SK-N-SH treated with all-trans-retinoic acid at 6 μM for 48 hours (cell line): ENCODE measurements at regions not wholly inside any gene's neighbourhood (a gene's known extent, or its start where the extent isn't known, plus 50 kb on each side); places are given as distances from the start of the nearest gene placed in this dataset.

Source experiments
- ATAC-seq: fragments of 200-7000 bp; cut with Tn5 transposase; 3 replicates; pipeline ENCODE4 v1.9.1; 2020; ENCODE audit warnings: mild to moderate bottlenecking, moderate library complexity
- ARNTL ChIP-seq: fragments of 450-650 bp; formaldehyde crosslinking; IDR thresholded peaks from 2 replicates; pipeline ENCODE4 v1.5.0; 2020; ENCODE audit warnings: low read depth, mild to moderate bottlenecking, moderate library complexity, borderline replicate concordance
- BACH2 ChIP-seq: fragments of 250-450 bp; sonication (Bioruptor Pico); IDR thresholded peaks from 2 replicates; pipeline ENCODE4 v1.9.0; 2021; ENCODE audit warnings: mild to moderate bottlenecking, borderline replicate concordance
- CSDC2 ChIP-seq: fragments of 250-450 bp; sonication (Bioruptor Pico); IDR thresholded peaks from 2 replicates; pipeline ENCODE4 v1.5.0; 2020; ENCODE audit warnings: mild to moderate bottlenecking, moderate library complexity
- ESRRG ChIP-seq: fragments of 250-450 bp; sonication (Bioruptor Pico); IDR thresholded peaks from 2 replicates; pipeline ENCODE4 v1.6.1; 2021; ENCODE audit warnings: mild to moderate bottlenecking
- ISL1 ChIP-seq: fragments of 250-450 bp; sonication (Bioruptor Pico); IDR thresholded peaks from 2 replicates; pipeline ENCODE4 v2.1.2; 2022; ENCODE audit warnings: mild to moderate bottlenecking, moderate library complexity
- OSR1 ChIP-seq: fragments of 250-450 bp; sonication (Bioruptor Pico); IDR thresholded peaks from 2 replicates; pipeline ENCODE4 v1.8.0; 2022; ENCODE audit warnings: moderate library complexity, mild to moderate bottlenecking, inconsistent platforms
- RARB ChIP-seq: fragments of 250-450 bp; sonication (Bioruptor Pico); IDR thresholded peaks from 2 replicates; pipeline ENCODE4 v1.8.0; 2021; ENCODE audit warnings: mild to moderate bottlenecking, moderate library complexity
- SNAI2 ChIP-seq: fragments of 250-450 bp; sonication (Bioruptor Pico); IDR thresholded peaks from 2 replicates; pipeline ENCODE4 v1.5.0; 2020; ENCODE audit warnings: mild to moderate bottlenecking, moderate library complexity
- TOX ChIP-seq: fragments of 250-450 bp; sonication (Bioruptor Pico); IDR thresholded peaks from 2 replicates; pipeline ENCODE4 v1.8.0; 2021; ENCODE audit warnings: mild to moderate bottlenecking, moderate library complexity, borderline replicate concordance
- TSHZ2 ChIP-seq: fragments of 250-450 bp; sonication (Bioruptor Pico); IDR thresholded peaks from 2 replicates; pipeline ENCODE4 v1.5.0; 2020; ENCODE audit warnings: mild to moderate bottlenecking, moderate library complexity
- ZC3H10 ChIP-seq: fragments of 250-450 bp; sonication (Bioruptor Pico); IDR thresholded peaks from 2 replicates; pipeline ENCODE4 v1.5.1; 2021; ENCODE audit warnings: mild to moderate bottlenecking, moderate library complexity
- ZFP3 ChIP-seq: fragments of 250-450 bp; sonication (Bioruptor Pico); IDR thresholded peaks from 2 replicates; pipeline ENCODE4 v1.5.0; 2020; ENCODE audit warnings: mild to moderate bottlenecking, moderate library complexity
- ZFP30 ChIP-seq: fragments of 450-650 bp; formaldehyde crosslinking; IDR thresholded peaks from 2 replicates; pipeline ENCODE4 v1.5.0; 2022; ENCODE audit warnings: mild to moderate bottlenecking, moderate library complexity
- ZNF565 ChIP-seq: fragments of 450-650 bp; formaldehyde crosslinking; conservative IDR thresholded peaks from 2 replicates; pipeline ENCODE4 v1.5.0; 2020; ENCODE audit warnings: low read depth, mild to moderate bottlenecking, moderate library complexity
- ZNF70 ChIP-seq: fragments of 450-650 bp; formaldehyde crosslinking; IDR thresholded peaks from 2 replicates; pipeline ENCODE4 v1.5.0; 2020; ENCODE audit warnings: mild to moderate bottlenecking, moderate library complexity
- ZNF8 ChIP-seq: fragments of 450-650 bp; formaldehyde crosslinking; IDR thresholded peaks from 2 replicates; pipeline ENCODE4 v1.5.0; 2020; ENCODE audit warnings: mild to moderate bottlenecking, moderate library complexity
- TF ChIP-seq, protein P1 (sequence below): fragments of 250-450 bp; sonication (Bioruptor Pico); IDR thresholded peaks from 2 replicates; pipeline ENCODE4 v1.5.1; 2020; ENCODE audit warnings: low read depth, mild to moderate bottlenecking, moderate library complexity
- TF ChIP-seq, protein P2 (sequence below): fragments of 250-450 bp; sonication (Bioruptor Pico); IDR thresholded peaks from 2 replicates; pipeline ENCODE4 v1.8.0; 2020; ENCODE audit warnings: mild to moderate bottlenecking, moderate library complexity, borderline replicate concordance
- TF ChIP-seq, protein P3 (sequence below): fragments of 250-450 bp; sonication (Bioruptor Pico); IDR thresholded peaks from 2 replicates; pipeline ENCODE4 v1.5.1; 2021; ENCODE audit warnings: mild to moderate bottlenecking, moderate library complexity
- TF ChIP-seq, protein P4 (sequence below): fragments of 250-450 bp; sonication (Bioruptor Pico); IDR thresholded peaks from 2 replicates; pipeline ENCODE4 v1.8.0; 2021; ENCODE audit warnings: low read depth, mild to moderate bottlenecking, moderate library complexity, borderline replicate concordance

DNA sequence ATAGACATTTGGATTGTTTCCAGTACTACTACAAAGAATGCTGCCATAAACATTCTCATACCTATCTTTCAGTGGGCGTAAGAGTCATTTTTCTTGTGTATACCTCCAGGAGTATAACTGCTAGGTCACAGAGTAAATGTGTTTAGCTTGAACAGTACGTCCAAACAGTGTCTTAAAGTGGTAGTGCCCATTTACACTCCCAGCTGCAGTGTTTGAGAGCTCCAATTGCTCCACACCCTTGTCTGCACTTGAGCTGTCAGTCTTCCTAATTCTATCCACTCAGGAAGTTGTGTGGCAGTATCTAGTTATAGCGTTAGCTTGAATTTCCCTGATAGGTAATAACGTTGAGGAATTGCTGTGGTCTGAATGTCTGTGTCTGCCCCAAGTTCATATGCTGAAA lies 404.7 kb upstream of the PPP2R3A start:
- no peak for ATAC-seq
- TF ChIP-seq ISL1 (CRISPR knock-in tag): no peak
- no peak for TF ChIP-seq SNAI2 (CRISPR knock-in tag)
- no peak for TF ChIP-seq ARNTL
- no peak for TF ChIP-seq ZNF70 (CRISPR knock-in tag)
- TF ChIP-seq CSDC2 (CRISPR knock-in tag): no peak
- no peak for TF ChIP-seq ESRRG
- TF ChIP-seq, protein P1, sequence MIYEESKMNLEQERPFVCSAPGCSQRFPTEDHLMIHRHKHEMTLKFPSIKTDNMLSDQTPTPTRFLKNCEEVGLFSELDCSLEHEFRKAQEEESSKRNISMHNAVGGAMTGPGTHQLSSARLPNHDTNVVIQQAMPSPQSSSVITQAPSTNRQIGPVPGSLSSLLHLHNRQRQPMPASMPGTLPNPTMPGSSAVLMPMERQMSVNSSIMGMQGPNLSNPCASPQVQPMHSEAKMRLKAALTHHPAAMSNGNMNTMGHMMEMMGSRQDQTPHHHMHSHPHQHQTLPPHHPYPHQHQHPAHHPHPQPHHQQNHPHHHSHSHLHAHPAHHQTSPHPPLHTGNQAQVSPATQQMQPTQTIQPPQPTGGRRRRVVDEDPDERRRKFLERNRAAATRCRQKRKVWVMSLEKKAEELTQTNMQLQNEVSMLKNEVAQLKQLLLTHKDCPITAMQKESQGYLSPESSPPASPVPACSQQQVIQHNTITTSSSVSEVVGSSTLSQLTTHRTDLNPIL (CRISPR knock-in tag): no peak
- no peak for TF ChIP-seq RARB

DNA sequence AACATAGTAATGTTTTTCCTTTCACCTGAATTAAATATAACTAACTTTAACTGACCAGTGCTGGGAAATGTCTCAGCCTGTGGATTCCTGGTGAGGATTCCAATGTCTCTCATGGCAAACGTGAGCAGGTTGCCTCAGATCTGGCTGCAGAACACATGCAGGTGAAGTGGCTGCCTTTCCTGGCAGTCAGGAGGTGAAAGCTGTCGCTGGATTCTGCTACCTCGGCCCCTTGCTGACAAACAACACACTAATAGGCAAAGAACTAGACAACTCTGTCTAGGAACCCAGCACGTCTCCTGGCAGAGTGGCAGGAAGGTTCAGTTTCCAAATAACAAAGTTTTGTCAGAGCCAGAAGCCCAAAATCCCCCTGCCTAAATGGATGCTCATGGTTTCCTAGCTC lies 400.8 kb upstream of the PPP2R3A start:
- ATAC-seq: no peak
- TF ChIP-seq OSR1 (CRISPR knock-in tag) (no peak), TOX (CRISPR knock-in tag) (no peak), ZNF565 (CRISPR knock-in tag) (no peak), RARB (no peak), BACH2 (no peak), TSHZ2 (CRISPR knock-in tag) (no peak), CSDC2 (CRISPR knock-in tag) (no peak)
- TF ChIP-seq, protein P2, sequence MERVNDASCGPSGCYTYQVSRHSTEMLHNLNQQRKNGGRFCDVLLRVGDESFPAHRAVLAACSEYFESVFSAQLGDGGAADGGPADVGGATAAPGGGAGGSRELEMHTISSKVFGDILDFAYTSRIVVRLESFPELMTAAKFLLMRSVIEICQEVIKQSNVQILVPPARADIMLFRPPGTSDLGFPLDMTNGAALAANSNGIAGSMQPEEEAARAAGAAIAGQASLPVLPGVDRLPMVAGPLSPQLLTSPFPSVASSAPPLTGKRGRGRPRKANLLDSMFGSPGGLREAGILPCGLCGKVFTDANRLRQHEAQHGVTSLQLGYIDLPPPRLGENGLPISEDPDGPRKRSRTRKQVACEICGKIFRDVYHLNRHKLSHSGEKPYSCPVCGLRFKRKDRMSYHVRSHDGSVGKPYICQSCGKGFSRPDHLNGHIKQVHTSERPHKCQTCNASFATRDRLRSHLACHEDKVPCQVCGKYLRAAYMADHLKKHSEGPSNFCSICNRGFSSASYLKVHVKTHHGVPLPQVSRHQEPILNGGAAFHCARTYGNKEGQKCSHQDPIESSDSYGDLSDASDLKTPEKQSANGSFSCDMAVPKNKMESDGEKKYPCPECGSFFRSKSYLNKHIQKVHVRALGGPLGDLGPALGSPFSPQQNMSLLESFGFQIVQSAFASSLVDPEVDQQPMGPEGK (CRISPR knock-in tag): no peak
- TF ChIP-seq, all 23 proteins: peak for 0

DNA sequence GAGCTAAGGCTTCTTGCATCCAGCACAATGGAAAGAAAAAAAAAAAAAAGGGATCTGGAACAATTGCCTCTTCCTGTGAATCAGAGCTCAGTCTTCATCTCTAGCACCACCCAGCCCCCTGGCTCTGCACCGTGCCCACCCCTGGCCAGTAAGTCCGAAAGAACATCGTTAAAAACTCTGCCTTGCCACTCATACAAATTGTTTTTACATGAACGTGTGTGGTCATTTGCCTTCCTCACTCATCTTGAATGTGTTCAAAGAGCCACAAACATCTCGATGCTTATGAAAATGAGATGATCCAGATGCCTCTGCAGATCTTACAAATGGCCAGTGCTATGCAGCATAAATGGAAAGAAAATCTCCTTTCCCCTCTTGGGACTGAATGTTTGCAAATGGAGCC lies 400.0 kb upstream of the PPP2R3A start:
- TF ChIP-seq, protein P3, sequence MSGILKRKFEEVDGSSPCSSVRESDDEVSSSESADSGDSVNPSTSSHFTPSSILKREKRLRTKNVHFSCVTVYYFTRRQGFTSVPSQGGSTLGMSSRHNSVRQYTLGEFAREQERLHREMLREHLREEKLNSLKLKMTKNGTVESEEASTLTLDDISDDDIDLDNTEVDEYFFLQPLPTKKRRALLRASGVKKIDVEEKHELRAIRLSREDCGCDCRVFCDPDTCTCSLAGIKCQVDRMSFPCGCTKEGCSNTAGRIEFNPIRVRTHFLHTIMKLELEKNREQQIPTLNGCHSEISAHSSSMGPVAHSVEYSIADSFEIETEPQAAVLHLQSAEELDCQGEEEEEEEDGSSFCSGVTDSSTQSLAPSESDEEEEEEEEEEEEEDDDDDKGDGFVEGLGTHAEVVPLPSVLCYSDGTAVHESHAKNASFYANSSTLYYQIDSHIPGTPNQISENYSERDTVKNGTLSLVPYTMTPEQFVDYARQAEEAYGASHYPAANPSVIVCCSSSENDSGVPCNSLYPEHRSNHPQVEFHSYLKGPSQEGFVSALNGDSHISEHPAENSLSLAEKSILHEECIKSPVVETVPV (CRISPR knock-in tag): no peak
- TF ChIP-seq, protein P1 (CRISPR knock-in tag): no peak
- TF ChIP-seq CSDC2 (CRISPR knock-in tag) (no peak), ISL1 (CRISPR knock-in tag) (no peak), ZNF565 (CRISPR knock-in tag) (no peak), ZNF8 (CRISPR knock-in tag) (no peak), ZFP3 (CRISPR knock-in tag) (no peak), TOX (CRISPR knock-in tag) (no peak), ZNF70 (CRISPR knock-in tag) (no peak), ZFP30 (CRISPR knock-in tag) (no peak), ARNTL (no peak), ZC3H10 (no peak)
- TF ChIP-seq, protein P4, sequence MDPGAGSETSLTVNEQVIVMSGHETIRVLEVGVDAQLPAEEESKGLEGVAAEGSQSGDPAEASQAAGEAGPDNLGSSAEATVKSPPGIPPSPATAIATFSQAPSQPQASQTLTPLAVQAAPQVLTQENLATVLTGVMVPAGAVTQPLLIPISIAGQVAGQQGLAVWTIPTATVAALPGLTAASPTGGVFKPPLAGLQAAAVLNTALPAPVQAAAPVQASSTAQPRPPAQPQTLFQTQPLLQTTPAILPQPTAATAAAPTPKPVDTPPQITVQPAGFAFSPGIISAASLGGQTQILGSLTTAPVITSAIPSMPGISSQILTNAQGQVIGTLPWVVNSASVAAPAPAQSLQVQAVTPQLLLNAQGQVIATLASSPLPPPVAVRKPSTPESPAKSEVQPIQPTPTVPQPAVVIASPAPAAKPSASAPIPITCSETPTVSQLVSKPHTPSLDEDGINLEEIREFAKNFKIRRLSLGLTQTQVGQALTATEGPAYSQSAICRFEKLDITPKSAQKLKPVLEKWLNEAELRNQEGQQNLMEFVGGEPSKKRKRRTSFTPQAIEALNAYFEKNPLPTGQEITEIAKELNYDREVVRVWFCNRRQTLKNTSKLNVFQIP (CRISPR knock-in tag): no peak
- no peak for ATAC-seq
